NCI-H748 (cell line): ENCODE measurements at regions not wholly inside any gene's neighbourhood (a gene's known extent, or its start where the extent isn't known, plus 50 kb on each side); places are given as distances from the start of the nearest gene placed in this dataset.
"Not testable (repeated sequence)": the region's sequence is repeated elsewhere in the genome, so short reads cannot be mapped to it uniquely, and the experiment has no call there.

Experiments
- DNase-seq: peaks from one replicate; lab custom pipeline; 2025; ENCODE audit not compliant: unreplicated experiment; lab: John Stamatoyannopoulos, UW

GRCh38 chr1:232363008-232363407 lies 266.9 kb downstream of the SIPA1L2 start:
- no peak for DNase-seq

DNA sequence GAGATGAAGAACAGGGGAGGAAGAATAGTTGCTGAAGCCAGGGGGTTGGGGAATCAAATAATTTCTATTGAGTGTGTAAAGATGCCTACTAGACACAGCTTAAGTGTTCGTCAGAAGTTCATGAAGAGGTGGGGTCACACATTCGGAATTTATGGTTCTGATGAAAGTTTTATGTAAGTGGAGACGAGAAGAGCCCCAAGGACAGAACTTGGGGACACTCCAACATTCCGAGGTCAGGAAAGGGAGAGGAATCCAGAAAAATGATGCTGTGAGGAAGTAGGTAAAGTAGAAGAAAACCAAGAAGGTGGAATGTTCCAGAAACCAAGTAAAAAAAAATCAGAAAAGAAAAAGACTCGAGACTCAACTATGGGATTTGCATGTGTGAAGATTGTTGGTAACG lies 272.5 kb downstream of the SIPA1L2 start:
- DNase-seq = no peak

- no peak for DNase-seq
Measured at GRCh38 chr1:232355162-232356006, 274.5 kb downstream of the SIPA1L2 start.

GRCh38 chr1:232353001-232353400 lies 276.9 kb downstream of the SIPA1L2 start:
- DNase-seq = no peak

DNA sequence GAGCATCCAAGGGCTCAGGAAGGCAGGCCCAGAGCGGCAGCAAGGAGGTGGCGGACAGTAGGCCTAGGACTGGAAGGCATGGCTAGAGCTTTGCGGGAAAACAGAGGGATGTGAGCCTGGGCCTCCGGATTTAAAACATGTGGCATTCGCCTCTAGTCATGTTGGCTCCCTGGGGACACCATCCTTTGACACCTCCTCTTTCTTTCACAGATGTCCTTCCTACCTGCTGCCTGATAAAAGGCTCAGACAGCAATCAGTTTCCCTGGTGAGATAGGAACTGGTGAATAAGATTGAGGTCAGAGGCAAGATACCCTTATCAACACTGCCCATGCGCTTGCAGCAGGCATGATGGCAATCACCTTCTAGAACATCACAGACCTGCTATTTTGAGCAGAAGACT lies 277.6 kb downstream of the SIPA1L2 start:
- DNase-seq = no peak

GRCh38 chr1:232351335-232351734 lies 278.6 kb downstream of the SIPA1L2 start:
- DNase-seq = no peak

DNA sequence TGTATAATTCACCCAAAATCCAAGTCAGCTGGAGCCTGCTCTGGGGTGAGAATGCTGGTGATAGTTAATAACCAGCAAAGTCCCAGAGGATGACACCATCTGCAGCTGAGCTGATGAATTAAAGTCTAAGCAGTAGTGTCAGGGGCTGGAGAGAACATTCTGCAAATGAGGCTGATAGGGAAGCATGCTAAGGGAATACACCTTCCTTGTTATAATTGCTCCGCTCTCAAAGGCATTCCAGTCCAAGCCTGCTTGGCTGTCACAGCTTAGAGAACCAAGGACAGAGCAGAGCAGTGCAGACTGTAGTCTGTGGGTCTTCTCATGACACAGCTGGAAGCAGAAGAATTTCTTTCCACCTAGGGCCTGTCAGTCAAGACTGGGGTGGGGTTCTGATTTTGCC lies 283.1 kb downstream of the SIPA1L2 start:
- DNase-seq = no peak

DNA sequence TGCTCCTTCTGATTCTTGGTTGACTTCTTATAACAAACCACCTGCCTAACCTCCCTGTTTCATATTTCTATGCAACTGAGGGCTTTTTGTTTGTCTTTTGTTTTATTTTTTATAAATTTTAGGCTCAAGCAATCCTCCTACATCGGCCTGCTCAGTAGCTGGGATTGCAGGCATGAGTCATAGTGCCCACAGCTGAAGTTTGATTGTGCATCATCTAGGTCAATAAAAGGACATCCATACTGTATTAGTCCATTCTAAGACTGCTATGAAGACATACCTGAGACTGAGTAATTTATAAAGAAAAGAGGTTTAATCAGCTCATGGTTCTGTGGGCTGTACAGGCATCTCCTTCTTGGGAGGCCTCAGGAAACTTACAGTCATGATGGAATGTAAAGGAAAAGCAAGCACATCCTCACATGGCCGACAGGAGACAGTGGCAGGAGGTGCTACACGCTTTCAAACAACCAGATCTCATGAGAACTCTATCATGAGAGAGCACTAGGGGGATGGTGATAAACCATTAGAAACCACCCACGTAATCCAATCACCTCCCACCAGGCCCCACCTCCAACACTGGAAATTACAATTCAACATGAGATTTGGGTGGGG lies 285.0 kb downstream of the SIPA1L2 start:
- DNase-seq = no peak

- DNase-seq = not testable (repeated sequence)
Measured at GRCh38 chr1:232344186-232344585, 285.7 kb downstream of the SIPA1L2 start.

DNA sequence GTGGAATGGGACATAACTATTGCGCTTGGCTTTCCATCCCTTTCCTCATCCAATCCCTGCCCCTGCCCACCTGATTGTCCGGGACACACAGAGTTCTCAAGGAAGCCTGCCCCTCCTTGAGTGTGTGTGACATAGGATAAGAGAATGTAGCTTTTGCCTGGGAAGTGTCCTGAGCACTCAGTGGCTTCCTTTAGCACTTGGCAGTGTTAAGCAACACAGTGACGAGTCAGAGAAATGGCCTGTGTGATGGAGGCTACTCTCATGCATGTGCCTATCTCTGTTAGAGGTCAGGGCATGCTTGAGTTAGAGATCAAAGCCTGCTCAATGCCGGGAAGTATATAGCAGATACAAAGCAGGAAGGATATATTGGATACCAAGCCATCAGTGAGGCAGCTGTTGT lies 289.5 kb downstream of the SIPA1L2 start:
- no peak for DNase-seq

- DNase-seq = no peak
Measured at GRCh38 chr1:232339073-232339472, 290.9 kb downstream of the SIPA1L2 start.

GRCh38 chr1:232335741-232336293 lies 294.1 kb downstream of the SIPA1L2 start:
- no peak for DNase-seq

DNA sequence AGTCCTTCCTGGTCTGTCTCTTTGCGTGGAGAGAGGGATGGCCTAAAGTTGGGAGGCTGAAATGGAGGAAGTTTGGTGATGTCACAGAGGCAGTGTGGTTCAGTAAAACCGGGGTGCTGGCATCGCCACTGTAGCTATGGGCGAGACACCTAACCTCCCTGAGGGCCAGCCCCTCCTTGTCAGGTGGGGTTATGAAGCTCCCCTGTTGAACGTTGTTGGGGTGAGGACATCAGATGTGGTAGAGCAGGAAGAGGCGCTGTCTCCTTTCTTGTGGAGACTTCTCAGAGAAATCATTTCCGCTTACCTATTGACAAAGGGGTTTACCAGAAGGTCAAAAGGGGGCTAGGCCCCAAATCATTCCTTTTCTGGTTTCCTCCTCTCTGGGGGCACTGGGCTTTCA lies 294.7 kb downstream of the SIPA1L2 start:
- DNase-seq = no peak

- peak; percentile 15 for DNase-seq
Measured at GRCh38 chr1:232334811-232335210, 295.1 kb downstream of the SIPA1L2 start.

GRCh38 chr1:232334246-232334645 lies 295.7 kb downstream of the SIPA1L2 start:
- DNase-seq = no peak

- no peak for DNase-seq
Measured at GRCh38 chr1:232333419-232333767, 296.5 kb downstream of the SIPA1L2 start.

- peak; percentile 59 for DNase-seq
Measured at GRCh38 chr1:232332710-232333418, 297.1 kb downstream of the SIPA1L2 start.

GRCh38 chr1:232329103-232329813 lies 300.7 kb downstream of the SIPA1L2 start:
- DNase-seq = peak; percentile 32

- peak; percentile 30 for DNase-seq
Measured at GRCh38 chr1:232328486-232329102, 301.3 kb downstream of the SIPA1L2 start.

- peak; percentile 96 for DNase-seq
Measured at GRCh38 chr1:232327899-232328298, 302.0 kb downstream of the SIPA1L2 start.

DNA sequence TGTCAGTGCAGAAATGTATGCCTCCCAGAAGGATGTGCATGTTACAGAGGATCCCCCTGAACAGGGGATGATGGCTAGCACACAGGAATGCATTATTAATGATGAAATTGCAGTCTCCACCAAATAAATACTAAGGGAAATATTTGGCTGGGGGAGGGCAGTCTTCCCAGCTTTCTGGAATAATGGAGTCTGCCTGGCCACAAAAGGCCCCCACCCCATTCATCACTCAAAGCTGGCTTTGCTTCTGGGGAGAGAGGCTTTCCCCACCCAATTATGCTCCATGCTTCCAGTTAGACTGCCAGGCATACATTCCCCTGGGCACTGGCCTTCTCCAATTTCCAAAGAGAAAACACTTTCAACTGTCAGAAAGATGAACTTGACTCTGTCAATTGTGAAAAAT lies 302.7 kb downstream of the SIPA1L2 start:
- DNase-seq = peak; percentile 78
